IMR-90 (cell line): ENCODE measurements at regions not wholly inside any gene's neighbourhood (a gene's known extent, or its start where the extent isn't known, plus 50 kb on each side); places are given as distances from the start of the nearest gene placed in this dataset.

Experiments used
- ATAC-seq: fragments of 200-7000 bp; cut with Tn5 transposase; 2 replicates; pipeline ENCODE4 v1.9.1; 2020; ENCODE audit warnings: low read depth, mild to moderate bottlenecking, moderate library complexity
- BruUV-seq: library from RNA; stranded (reverse); fragments of 400-500 nt; replicated peaks from 2 replicates; lab custom pipeline; 2021; lab: Mats Ljungman, UMichigan
- CTCF ChIA-PET: fragments of 300-600 bp; formaldehyde crosslinking; extraction: SDS; loops from one replicate; lab custom pipeline; 2021; ENCODE audit warnings: antibody characterized with exemption; lab: Yijun Ruan, JAX
- POLR2A ChIA-PET: fragments of 300-600 bp; sonication (Branson Sonifier 250); formaldehyde crosslinking; loops from one replicate; lab custom pipeline; 2022; ENCODE audit warnings: antibody characterized with exemption; ENCODE audit not compliant: unreplicated experiment; lab: Charles Lee
- DNase-seq: peaks from one replicate; pipeline ENCODE4 v3.0.0; 2013
- H2AFZ ChIP-seq: replicated peaks from 2 replicates; pipeline ENCODE3; 2013; ENCODE audit warnings: low read length, mild to moderate bottlenecking; ENCODE audit not compliant: poor library complexity
- H2AK5ac ChIP-seq: 2 replicates; pipeline ENCODE4 v1.6.1; 2013; ENCODE audit warnings: low read depth, low read length, inconsistent platforms
- H2AK9ac ChIP-seq: replicated peaks from 2 replicates; pipeline ENCODE3; 2013; ENCODE audit warnings: mild to moderate bottlenecking, low read depth, low read length, moderate library complexity; ENCODE audit not compliant: poor library complexity
- H2BK120ac ChIP-seq: 2 replicates; pipeline ENCODE4 v1.6.1; 2013; ENCODE audit warnings: low read depth, low read length, inconsistent platforms
- H2BK15ac ChIP-seq: 3 replicates; pipeline ENCODE4 v1.6.1; 2013; ENCODE audit warnings: low read depth, low read length, inconsistent platforms
- H2BK20ac ChIP-seq: 2 replicates; pipeline ENCODE4 v1.6.1; 2013; ENCODE audit warnings: low read depth, mild to moderate bottlenecking, inconsistent platforms, low read length, moderate library complexity
- H2BK5ac ChIP-seq: 2 replicates; pipeline ENCODE4 v1.6.1; 2013; ENCODE audit warnings: mild to moderate bottlenecking, low read depth, low read length, inconsistent platforms; ENCODE audit not compliant: poor library complexity, severe bottlenecking
- H3K14ac ChIP-seq: replicated peaks from 2 replicates; pipeline ENCODE4 v1.6.1; 2013; ENCODE audit warnings: low read depth, low read length, inconsistent platforms
- H3K18ac ChIP-seq: 2 replicates; pipeline ENCODE4 v1.6.1; 2013; ENCODE audit warnings: low read depth, low read length, control low read depth
- H3K23ac ChIP-seq: 2 replicates; pipeline ENCODE4 v1.6.1; 2013; ENCODE audit warnings: low read depth, low read length, inconsistent platforms
- H3K27ac ChIP-seq: 2 replicates; pipeline ENCODE4 v1.5.1; 2013; ENCODE audit warnings: mild to moderate bottlenecking, control low read depth, low read length; ENCODE audit not compliant: insufficient read depth
- H3K27me3 ChIP-seq: 2 replicates; pipeline ENCODE4 v1.6.1; 2013; ENCODE audit warnings: low read length; ENCODE audit not compliant: control insufficient read depth, insufficient read depth
- H3K36me3 ChIP-seq: 2 replicates; pipeline ENCODE4 v1.6.1; 2013; ENCODE audit warnings: low read length, mixed read lengths; ENCODE audit not compliant: control insufficient read depth, insufficient read depth
- H3K4ac ChIP-seq: 2 replicates; pipeline ENCODE4 v1.6.1; 2013; ENCODE audit warnings: low read depth, low read length, inconsistent platforms
- H3K4me1 ChIP-seq: 2 replicates; pipeline ENCODE4 v1.6.1; 2013; ENCODE audit warnings: low read length, mixed read lengths; ENCODE audit not compliant: control insufficient read depth, insufficient read depth
- H3K4me2 ChIP-seq: 2 replicates; pipeline ENCODE4 v1.6.1; 2013; ENCODE audit warnings: low read depth, mild to moderate bottlenecking, control low read depth, low read length, moderate library complexity
- H3K4me3 ChIP-seq: 2 replicates; pipeline ENCODE4 v1.5.1; 2013; ENCODE audit warnings: low read depth, mild to moderate bottlenecking, control low read depth, low read length, moderate library complexity; ENCODE audit not compliant: insufficient read depth
- H3K56ac ChIP-seq: 2 replicates; pipeline ENCODE4 v1.6.1; 2013; ENCODE audit warnings: low read length, inconsistent platforms; ENCODE audit not compliant: insufficient read depth; ENCODE audit errors: extremely low read depth
- H3K79me1 ChIP-seq, 2 experiments: 2 replicates each; pipeline ENCODE4 v1.6.1; 2013; ENCODE audit warnings: low read length in 2 of 2, inconsistent platforms in 1 of 2, low read depth in 1 of 2
- H3K9ac ChIP-seq: 2 replicates; pipeline ENCODE4 v1.6.1; 2013; ENCODE audit warnings: low read depth, low read length, control low read depth
- H3K9me1 ChIP-seq: 2 replicates; pipeline ENCODE4 v1.6.1; 2013; ENCODE audit warnings: low read length, inconsistent platforms; ENCODE audit not compliant: insufficient read depth
- H3K9me3 ChIP-seq: 2 replicates; pipeline ENCODE4 v1.6.1; 2013; ENCODE audit warnings: low read length; ENCODE audit not compliant: control insufficient read depth, insufficient read depth
- H4K20me1 ChIP-seq: 2 replicates; pipeline ENCODE4 v1.6.1; 2013; ENCODE audit warnings: low read length, inconsistent platforms; ENCODE audit not compliant: insufficient read depth
- H4K5ac ChIP-seq: 2 replicates; pipeline ENCODE4 v1.6.1; 2013; ENCODE audit warnings: mild to moderate bottlenecking, low read depth, low read length, control low read depth
- H4K8ac ChIP-seq, 2 experiments: 2 replicates each; pipeline ENCODE4 v1.6.1; 2013; ENCODE audit warnings: low read depth in 2 of 2, low read length in 2 of 2, control low read depth in 1 of 2, inconsistent platforms in 1 of 2
- H4K91ac ChIP-seq: 2 replicates; pipeline ENCODE4 v1.6.1; 2013; ENCODE audit warnings: low read depth, low read length, inconsistent platforms; ENCODE audit not compliant: insufficient read depth
- BHLHE40 ChIP-seq: fragments of 150-350 bp; IDR thresholded peaks from 2 replicates; pipeline ENCODE4 v1.6.1; 2016; ENCODE audit warnings: mild to moderate bottlenecking, low read depth, low read length
- CEBPB ChIP-seq: IDR thresholded peaks from 2 replicates; pipeline ENCODE4 v1.6.1; 2012; ENCODE audit warnings: low read depth, low read length, improper control_type of control experiment
- CHD1 ChIP-seq: IDR thresholded peaks from 2 replicates; pipeline ENCODE4 v1.6.1; 2012; ENCODE audit warnings: low read depth, low read length, improper control_type of control experiment
- CTCF ChIP-seq: conservative IDR thresholded peaks from 2 replicates; pipeline ENCODE4 v1.5.1; 2012; ENCODE audit warnings: mild to moderate bottlenecking, low read depth, low read length, improper control_type of control experiment
- ELK1 ChIP-seq: fragments of 150-350 bp; IDR thresholded peaks from 2 replicates; pipeline ENCODE4 v1.6.1; 2016; ENCODE audit warnings: low read depth, mild to moderate bottlenecking, low read length, moderate library complexity, borderline replicate concordance
- FOS ChIP-seq: fragments of 150-350 bp; IDR thresholded peaks from 2 replicates; pipeline ENCODE4 v1.6.1; 2016; ENCODE audit warnings: low read depth, low read length
- MAZ ChIP-seq: IDR thresholded peaks from 2 replicates; pipeline ENCODE4 v1.6.1; 2012; ENCODE audit warnings: low read depth, mild to moderate bottlenecking, low read length, improper control_type of control experiment, moderate library complexity, borderline replicate concordance
- MXI1 ChIP-seq: IDR thresholded peaks from 2 replicates; pipeline ENCODE4 v1.6.1; 2012; ENCODE audit warnings: low read depth, mild to moderate bottlenecking, low read length, moderate library complexity, borderline replicate concordance
- NFE2L2 ChIP-seq: fragments of 150-350 bp; IDR thresholded peaks from 2 replicates; pipeline ENCODE4 v1.6.1; 2016; ENCODE audit warnings: low read depth, mild to moderate bottlenecking, low read length
- RCOR1 ChIP-seq: IDR thresholded peaks from 2 replicates; pipeline ENCODE4 v1.6.1; 2012; ENCODE audit warnings: mild to moderate bottlenecking, low read length, improper control_type of control experiment; ENCODE audit not compliant: insufficient replicate concordance
- RFX5 ChIP-seq: IDR thresholded peaks from 2 replicates; pipeline ENCODE4 v1.8.0; 2012; ENCODE audit warnings: low read depth, mild to moderate bottlenecking, low read length, moderate library complexity
- SMC3 ChIP-seq: fragments of 150-350 bp; IDR thresholded peaks from 2 replicates; pipeline ENCODE4 v1.6.1; 2016; ENCODE audit warnings: low read depth, mild to moderate bottlenecking, antibody characterized with exemption, low read length, moderate library complexity
- USF2 ChIP-seq: fragments of 150-350 bp; IDR thresholded peaks from 2 replicates; pipeline ENCODE4 v1.6.1; 2017; ENCODE audit warnings: mild to moderate bottlenecking, antibody characterized with exemption, low read length, low read depth
- WGBS, 2 experiments: methylation state at CpG; one replicate each; pipeline versions ENCODE4 v1.1.5 to v1.1.7; 2013; ENCODE audit warnings: missing lambda C conversion rate in 2 of 2; ENCODE audit not compliant: insufficient read length in 1 of 2; ENCODE audit errors: extremely low coverage in 2 of 2; 5-methylcytosine and 5-hydroxymethylcytosine counted together
- dilution Hi-C: fragments of 300-500 bp; cut with HindIII; formaldehyde crosslinking; loops from one replicate; pipeline ENCODE4 v1.14.3; 2018; ENCODE audit warnings: low sequenced_read_pairs; ENCODE audit not compliant: unreplicated experiment
- in situ Hi-C: fragments of 300-500 bp; cut with MboI; formaldehyde crosslinking; loops from 3 replicates; pipeline ENCODE4 v1.14.3; 2019; ENCODE audit warnings: low sequenced_read_pairs, inconsistent platforms, mixed read lengths
- intact Hi-C: fragments of 100-400 bp; cut with micrococcal nuclease; formaldehyde crosslinking; loops from 2 replicates; pipeline ENCODE4 v1.10.0; 2022

- in situ Hi-C loops, result no loop called here
These were observed 53.6 kb upstream of the PPARGC1A start for GRCh38 chr4:23943478-23943877.

More at GRCh38 chr4:23943478-23943877, 53.6 kb upstream of the PPARGC1A start:
- DNase-seq, result no peak
- no peaks in the 10 kb centered on the region; the same call in 1 of the 2 replicates for H3K9me1 ChIP-seq
- no peak overlapping the region for H2AFZ ChIP-seq
- no peak overlapping the region for H3K23ac ChIP-seq
- H3K4me2 ChIP-seq, result no peak overlapping the region
- H3K4me3 ChIP-seq, result no peak overlapping the region
- H3K79me1 ChIP-seq, result no peaks in the 10 kb centered on the region
- no peaks in the 10 kb centered on the region for H4K20me1 ChIP-seq
- H2BK120ac ChIP-seq, result no peak overlapping the region
- intact Hi-C loops, result no loop called here
- no CpG with 5 or more reads among the region's 2 CpGs for WGBS, 2 experiments
- no peak overlapping the region for H4K91ac ChIP-seq
- no TSS peak for BruUV-seq
- H3K36me3 ChIP-seq, result no peaks in the 10 kb centered on the region
- H3K56ac ChIP-seq, result no peak overlapping the region
- no peak overlapping the region for H3K4ac ChIP-seq
- no peak overlapping the region; the same call in 2 of the 3 replicates for H2BK15ac ChIP-seq
- no peak for ATAC-seq
- no peak overlapping the region for H2AK9ac ChIP-seq
- H3K9ac ChIP-seq, result no peak overlapping the region
- H3K27me3 ChIP-seq, result no peaks in the 10 kb centered on the region
- CTCF ChIA-PET, result no interaction called here
- H3K4me1 ChIP-seq, result no peaks in the 10 kb centered on the region; the same call in 1 of the 2 replicates
- no peak overlapping the region for H2BK5ac ChIP-seq
- dilution Hi-C loops, result no loop called here
- H2BK20ac ChIP-seq, result no peak overlapping the region; the same call in 1 of the 2 replicates
- no peak overlapping the region for H3K27ac ChIP-seq
- no peaks in the 10 kb centered on the region for H3K9me3 ChIP-seq
- H3K18ac ChIP-seq, result no peak overlapping the region
- H2AK5ac ChIP-seq, result no peak overlapping the region
- no peak overlapping the region for H4K8ac ChIP-seq
- H3K14ac ChIP-seq, result no peak overlapping the region
- POLR2A ChIA-PET, result interaction anchor here (0.6 kb wide), 1 partner anchor 53 kb away, joined by 9 read pairs; the partner anchor contains the start of gene PPARGC1A
- no peak overlapping the region for H4K5ac ChIP-seq
- TF ChIP-seq RCOR1 (no peak), FOS (no peak), ELK1 (no peak), SMC3 (no peak), CTCF (no peak), USF2 (no peak), MAZ (no peak), CHD1 (no peak), CEBPB (no peak), NFE2L2 (no peak), BHLHE40 (no peak), MXI1 (no peak), RFX5 (no peak)
